NT2/D1 (cell line): ENCODE measurements at regions not wholly inside any gene's neighbourhood (a gene's known extent, or its start where the extent isn't known, plus 50 kb on each side); places are given as distances from the start of the nearest gene placed in this dataset.

Experiments used
- DNase-seq: peaks from one replicate; pipeline ENCODE4 v3.0.0-alpha.2; 2011; ENCODE audit warnings: low read depth, low spot score
- H3K27me3 ChIP-seq: 2 replicates; pipeline ENCODE4 v1.6.0; 2011; ENCODE audit warnings: mild to moderate bottlenecking; ENCODE audit not compliant: insufficient read length, insufficient read depth
- H3K36me3 ChIP-seq: 2 replicates; pipeline ENCODE4 v1.6.1; 2011; ENCODE audit warnings: mild to moderate bottlenecking, low read length, mixed read lengths; ENCODE audit not compliant: insufficient read depth, insufficient read length
- H3K4me1 ChIP-seq: 2 replicates; pipeline ENCODE4 v1.5.1; 2011; ENCODE audit not compliant: insufficient read depth, insufficient read length
- H3K4me3 ChIP-seq: 2 replicates; pipeline ENCODE4 v1.5.1; 2011; ENCODE audit warnings: low read depth; ENCODE audit not compliant: insufficient read length
- H3K9ac ChIP-seq: 2 replicates; pipeline ENCODE4 v1.6.0; 2011; ENCODE audit warnings: low read depth; ENCODE audit not compliant: insufficient read length
- H3K9me3 ChIP-seq: 2 replicates; pipeline ENCODE4 v1.5.1; 2011; ENCODE audit warnings: mild to moderate bottlenecking, low read length; ENCODE audit not compliant: insufficient read depth
- SUZ12 ChIP-seq: IDR thresholded peaks from 2 replicates; pipeline ENCODE4 v1.6.1; 2011; ENCODE audit not compliant: insufficient read length, insufficient read depth; ENCODE audit errors: extremely low read depth
- YY1 ChIP-seq: IDR thresholded peaks from 2 replicates; pipeline ENCODE4 v1.6.1; 2011; ENCODE audit not compliant: insufficient read length, insufficient read depth
- ZNF274 ChIP-seq: IDR thresholded peaks from 2 replicates; pipeline ENCODE4 v1.6.1; 2011; ENCODE audit warnings: mild to moderate bottlenecking, low read depth, low read length

GRCh38 chr5:2173151-2173834 is 290.6 kb upstream of the IRX4 start:
- H3K9ac ChIP-seq = no peak overlapping the region
- no peaks in the 10 kb centered on the region for H3K27me3 ChIP-seq
- H3K4me1 ChIP-seq = peaks cover 7% of the 10 kb centered on the region
- H3K4me3 ChIP-seq = no peak overlapping the region
- no peaks in the 10 kb centered on the region for H3K9me3 ChIP-seq
- no peaks in the 10 kb centered on the region for H3K36me3 ChIP-seq
- no peak for DNase-seq
- no peak for TF ChIP-seq SUZ12
- no peak for TF ChIP-seq ZNF274
- TF ChIP-seq YY1 = no peak

- Histone ChIP-seq H3K9ac (no peak overlapping the region), H3K4me1 (peaks cover 7% of the 10 kb centered on the region), H3K36me3 (no peaks in the 10 kb centered on the region), H3K4me3 (no peak overlapping the region), H3K9me3 (no peaks in the 10 kb centered on the region), H3K27me3 (no peaks in the 10 kb centered on the region)
- DNase-seq = no peak
- TF ChIP-seq ZNF274 (no peak), SUZ12 (no peak), YY1 (no peak)
Measured at GRCh38 chr5:2172471-2172870, 289.7 kb upstream of the IRX4 start.

- Histone ChIP-seq H3K36me3 (no peaks in the 10 kb centered on the region), H3K9me3 (no peaks in the 10 kb centered on the region), H3K27me3 (no peaks in the 10 kb centered on the region), H3K9ac (no peak overlapping the region), H3K4me1 (peaks cover 10% of the 10 kb centered on the region), H3K4me3 (no peak overlapping the region)
- TF ChIP-seq ZNF274 = no peak
- no peak for TF ChIP-seq YY1
- no peak for TF ChIP-seq SUZ12
- DNase-seq = no peak
Measured at GRCh38 chr5:2170761-2171160, 288.0 kb upstream of the IRX4 start.

GRCh38 chr5:2169850-2170760 is 287.4 kb upstream of the IRX4 start:
- peaks cover 14% of the 10 kb centered on the region for H3K4me1 ChIP-seq
- H3K27me3 ChIP-seq = peaks cover 2% of the 10 kb centered on the region
- no peak for DNase-seq
- H3K36me3 ChIP-seq = no peaks in the 10 kb centered on the region
- no peak overlapping the region for H3K9ac ChIP-seq
- TF ChIP-seq SUZ12 = no peak
- no peak for TF ChIP-seq YY1
- TF ChIP-seq ZNF274 = no peak
- H3K9me3 ChIP-seq = no peaks in the 10 kb centered on the region
- no peak overlapping the region for H3K4me3 ChIP-seq

- no peaks in the 10 kb centered on the region for H3K9me3 ChIP-seq
- H3K36me3 ChIP-seq = no peaks in the 10 kb centered on the region
- H3K4me3 ChIP-seq = no peak overlapping the region
- peaks cover 15% of the 10 kb centered on the region for H3K4me1 ChIP-seq
- peaks cover 3% of the 10 kb centered on the region for H3K27me3 ChIP-seq
- DNase-seq = no peak
- no peak overlapping the region for H3K9ac ChIP-seq
- TF ChIP-seq YY1 = no peak
- no peak for TF ChIP-seq SUZ12
- no peak for TF ChIP-seq ZNF274
Measured at GRCh38 chr5:2169430-2169808, 286.7 kb upstream of the IRX4 start.

GRCh38 chr5:2168601-2169429 is 286.1 kb upstream of the IRX4 start:
- TF ChIP-seq SUZ12 = no peak
- TF ChIP-seq ZNF274 = no peak
- Histone ChIP-seq H3K36me3 (no peaks in the 10 kb centered on the region), H3K27me3 (peaks cover 3% of the 10 kb centered on the region), H3K9ac (no peak overlapping the region), H3K9me3 (no peaks in the 10 kb centered on the region), H3K4me3 (no peak overlapping the region), H3K4me1 (peaks cover 20% of the 10 kb centered on the region)
- no peak for DNase-seq
